ENCODE measurements at regions not wholly inside any gene's neighbourhood (a gene's known extent, or its start where the extent isn't known, plus 50 kb on each side); places are given as distances from the start of the nearest gene placed in this dataset.
"Not testable (repeated sequence)": the region's sequence is repeated elsewhere in the genome, so short reads cannot be mapped to it uniquely, and the experiment has no call there.

- WGBS, 3 donors, result 44 to 57% (median 52%) methylated on average over 1 of the region's 1 CpG
- DNase-seq, result no peak
- Histone ChIP-seq H3K4me1 (ENCODE audit: insufficient read depth) (no peaks in the 10 kb centered on the region), H3K27ac (no peak overlapping the region), H3K4me3 (no peak overlapping the region), H3K9me3 (no peaks in the 10 kb centered on the region), H3K36me3 (no peaks in the 10 kb centered on the region), H3K27me3 (no peaks in the 10 kb centered on the region)
- intact Hi-C loops (cut with DNase I), result no loop called here
- no peak for TF ChIP-seq CTCF (IDR thresholded peaks at IDR 0.05)
Measured at GRCh38 chr12:47478426-47478825, 227.4 kb downstream of the RPAP3 start.

GRCh38 chr12:47473091-47473490, 232.7 kb downstream of the RPAP3 start:
- intact Hi-C loops (cut with DNase I), result no loop called here

GRCh38 chr12:47470349-47470748, 235.5 kb downstream of the RPAP3 start:
- intact Hi-C loops (cut with DNase I); DNase-seq; H3K4me1 ChIP-seq (ENCODE audit: insufficient read depth); H3K36me3 ChIP-seq; H3K27me3 ChIP-seq; H3K27ac ChIP-seq; H3K9me3 ChIP-seq; H3K4me3 ChIP-seq: not testable (repeated sequence)
- WGBS, 3 donors, result 81 to 88% (median 83%) methylated on average over 1 of the region's 1 CpG

More at GRCh38 chr12:47473091-47473490, 232.7 kb downstream of the RPAP3 start:
- Histone ChIP-seq H3K9me3 (no peaks in the 10 kb centered on the region), H3K4me3 (no peak overlapping the region), H3K36me3 (no peaks in the 10 kb centered on the region), H3K4me1 (ENCODE audit: insufficient read depth) (no peaks in the 10 kb centered on the region), H3K27ac (no peak overlapping the region), H3K27me3 (no peaks in the 10 kb centered on the region)
- TF ChIP-seq CTCF (IDR thresholded peaks at IDR 0.05), result no peak
- TF ChIP-seq EP300 (IDR thresholded peaks at IDR 0.05), result no peak
- no peak for TF ChIP-seq POLR2A (IDR thresholded peaks at IDR 0.05)
- DNase-seq, result no peak
- 47 to 53% (median 49%) methylated on average over 3 of the region's 3 CpGs for WGBS, 3 donors

GRCh38 chr12:47463918-47464317, 241.9 kb downstream of the RPAP3 start:
- H3K27ac ChIP-seq; intact Hi-C loops (cut with DNase I); H3K9me3 ChIP-seq; H3K4me1 ChIP-seq (ENCODE audit: insufficient read depth); H3K4me3 ChIP-seq; H3K27me3 ChIP-seq; DNase-seq; H3K36me3 ChIP-seq: not testable (repeated sequence)
- WGBS, 3 donors, result 82 to 90% (median 87%) methylated on average over 5 of the region's 5 CpGs

GRCh38 chr12:47458279-47458678, 247.6 kb downstream of the RPAP3 start:
- intact Hi-C loops (cut with DNase I), result no loop called here
- no peaks in the 10 kb centered on the region for H3K36me3 ChIP-seq
- H3K9me3 ChIP-seq, result no peaks in the 10 kb centered on the region
- TF ChIP-seq POLR2A (IDR thresholded peaks at IDR 0.05) (no peak), EP300 (IDR thresholded peaks at IDR 0.05) (no peak), CTCF (IDR thresholded peaks at IDR 0.05) (no peak)
- H3K4me3 ChIP-seq, result no peak overlapping the region
- no peak overlapping the region for H3K27ac ChIP-seq
- 81 to 82% (median 81%) methylated on average over 4 of the region's 4 CpGs for WGBS, 3 donors
- H3K4me1 ChIP-seq (ENCODE audit: insufficient read depth), result no peaks in the 10 kb centered on the region
- DNase-seq, result no peak
- H3K27me3 ChIP-seq, result no peaks in the 10 kb centered on the region

- intact Hi-C loops (cut with DNase I), result no loop called here
- H3K9me3 ChIP-seq, result no peaks in the 10 kb centered on the region
- no peak for DNase-seq
- no peaks in the 10 kb centered on the region for H3K27me3 ChIP-seq
- peaks cover 2% of the 10 kb centered on the region for H3K4me1 ChIP-seq (ENCODE audit: insufficient read depth)
- no peak for TF ChIP-seq EP300 (IDR thresholded peaks at IDR 0.05)
- TF ChIP-seq CTCF (IDR thresholded peaks at IDR 0.05), result no peak
- no peak for TF ChIP-seq POLR2A (IDR thresholded peaks at IDR 0.05)
- H3K4me3 ChIP-seq, result no peak overlapping the region
- no peaks in the 10 kb centered on the region for H3K36me3 ChIP-seq
- H3K27ac ChIP-seq, result no peak overlapping the region
- WGBS, 3 donors, result 91 to 95% (median 93%) methylated on average over 1 of the region's 1 CpG
Measured at GRCh38 chr12:47449797-47450196, 256.0 kb downstream of the RPAP3 start.
